ENCODE measurements at regions not wholly inside any gene's neighbourhood (a gene's known extent, or its start where the extent isn't known, plus 50 kb on each side); places are given as distances from the start of the nearest gene placed in this dataset.

DNA sequence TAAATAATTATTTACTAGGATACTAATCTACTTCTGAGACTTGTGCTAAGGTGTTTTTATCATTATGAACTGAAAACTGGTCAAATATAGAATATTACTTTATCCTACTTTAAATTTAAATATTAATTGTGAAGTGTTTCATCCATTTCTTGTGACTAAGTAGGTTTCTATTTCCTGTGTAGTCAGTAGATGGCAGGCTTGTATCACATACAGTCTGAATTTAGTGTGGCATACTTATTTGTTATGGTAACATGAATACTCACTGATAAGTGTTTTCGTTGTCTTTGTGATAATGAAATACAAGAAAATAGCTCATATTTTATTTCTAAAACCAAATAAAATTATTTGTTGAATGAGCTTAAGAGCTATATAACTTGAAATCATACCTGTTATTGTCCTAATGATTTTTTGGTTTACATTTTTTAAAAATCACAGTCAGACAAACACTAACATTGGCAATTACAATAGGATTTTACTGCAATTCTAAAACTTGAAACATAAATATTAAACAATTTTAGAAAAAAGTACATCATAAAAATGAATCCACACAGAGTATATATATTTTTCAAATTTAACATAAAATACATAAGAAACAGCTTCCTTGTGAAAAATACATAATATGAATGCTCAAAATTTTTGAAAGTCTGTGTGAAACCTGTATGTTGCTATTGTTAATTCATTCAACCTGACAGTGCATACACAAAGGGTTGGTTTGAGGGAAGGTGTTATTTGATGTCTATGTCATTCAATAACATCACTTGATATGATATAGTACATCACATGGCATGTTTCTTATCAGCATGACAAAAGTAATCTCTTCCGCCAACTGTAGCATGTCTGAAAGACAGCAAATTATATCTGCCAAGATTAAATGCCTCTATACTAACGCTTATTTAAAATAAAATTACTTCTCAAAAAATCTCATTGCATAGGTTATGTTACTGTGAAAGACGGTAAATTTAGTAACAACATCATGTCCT is 904.8 kb upstream of the PCDH20 start:
- DNase-seq (ENCODE audit: insufficient read length, low spot score) (peak; percentile 6), FAIRE-seq (no peak)

DNA sequence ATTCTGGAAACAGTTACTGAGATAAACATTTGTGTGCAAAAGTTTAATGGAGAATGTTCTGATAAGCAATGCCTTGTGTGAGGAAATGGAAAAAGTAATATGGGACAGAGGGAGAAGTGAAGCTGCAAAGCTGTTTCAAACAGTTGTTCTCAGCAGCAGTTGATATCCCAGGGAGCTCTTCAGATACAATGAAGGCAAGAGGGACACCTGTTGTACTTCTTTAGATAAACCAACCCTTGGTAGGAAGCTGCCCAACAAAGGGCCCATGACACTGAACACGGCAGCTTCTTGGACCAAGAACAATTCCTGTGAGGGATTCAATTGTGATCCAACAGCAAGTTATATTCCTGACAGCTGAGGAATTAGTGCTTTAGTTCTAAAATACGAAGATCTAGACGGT is 894.3 kb upstream of the PCDH20 start:
- DNase-seq (ENCODE audit: insufficient read length, low spot score) (no peak), FAIRE-seq (no peak)

DNA sequence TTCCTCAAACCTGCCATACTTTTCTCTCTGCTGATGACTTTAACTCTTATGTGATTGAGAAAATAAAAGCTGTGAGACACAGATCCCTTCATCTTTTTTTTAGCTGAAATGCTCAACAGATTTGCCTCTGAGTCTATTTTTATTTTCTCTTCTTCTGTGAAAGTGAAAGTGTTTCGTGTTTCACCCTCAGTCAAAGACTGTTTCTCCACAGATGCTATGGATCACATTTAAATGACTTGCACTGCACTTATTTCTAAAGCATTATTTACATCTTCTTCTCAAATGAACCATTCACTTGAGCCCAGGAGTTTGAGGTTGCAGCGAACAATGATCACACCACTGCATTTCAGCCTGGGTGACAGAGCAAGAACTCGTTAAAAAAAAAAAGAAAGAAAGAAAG is 890.1 kb upstream of the PCDH20 start:
- DNase-seq (ENCODE audit: insufficient read length, low spot score) (no peak), FAIRE-seq (no peak)

DNA sequence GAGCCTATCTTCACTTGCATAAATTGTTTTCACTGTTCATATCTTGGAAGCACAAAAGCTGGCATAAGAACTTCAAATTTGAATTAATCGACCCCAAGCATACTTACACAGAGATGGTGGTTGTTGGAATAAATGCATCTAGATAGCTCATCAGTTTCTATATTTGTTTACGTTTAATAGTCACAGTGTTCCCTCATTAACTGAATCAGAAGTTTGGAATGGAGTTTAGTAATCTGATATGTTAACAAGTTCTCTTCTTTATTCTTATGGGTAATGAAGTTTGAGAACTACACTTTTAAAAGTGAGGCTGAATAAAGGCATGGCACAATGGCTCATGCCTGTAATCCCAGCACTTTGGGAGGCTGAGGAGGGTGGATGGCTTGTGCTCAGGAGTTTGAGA is 886.7 kb upstream of the PCDH20 start:
- FAIRE-seq (no peak), DNase-seq (ENCODE audit: insufficient read length, low spot score) (no peak)

DNA sequence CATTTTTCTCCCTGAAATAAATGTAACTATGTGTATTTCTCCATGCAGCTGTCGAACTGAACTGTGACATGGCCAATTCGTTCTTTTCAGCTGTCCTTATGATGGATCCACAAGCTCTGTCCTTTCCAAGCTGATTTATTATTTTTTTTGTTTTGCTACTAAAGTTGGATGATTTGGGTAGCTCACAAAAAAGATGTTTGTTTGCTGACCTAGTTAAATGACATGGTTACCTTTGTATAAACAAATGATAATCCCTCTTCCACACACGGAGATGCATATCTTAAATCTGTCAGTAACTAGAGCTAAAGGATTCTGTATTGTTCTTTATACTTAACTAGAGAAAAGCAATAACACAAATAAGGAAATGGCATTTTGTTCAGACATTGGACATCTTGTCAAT is 884.3 kb upstream of the PCDH20 start:
- DNase-seq (ENCODE audit: insufficient read length, low spot score) = no peak

DNA sequence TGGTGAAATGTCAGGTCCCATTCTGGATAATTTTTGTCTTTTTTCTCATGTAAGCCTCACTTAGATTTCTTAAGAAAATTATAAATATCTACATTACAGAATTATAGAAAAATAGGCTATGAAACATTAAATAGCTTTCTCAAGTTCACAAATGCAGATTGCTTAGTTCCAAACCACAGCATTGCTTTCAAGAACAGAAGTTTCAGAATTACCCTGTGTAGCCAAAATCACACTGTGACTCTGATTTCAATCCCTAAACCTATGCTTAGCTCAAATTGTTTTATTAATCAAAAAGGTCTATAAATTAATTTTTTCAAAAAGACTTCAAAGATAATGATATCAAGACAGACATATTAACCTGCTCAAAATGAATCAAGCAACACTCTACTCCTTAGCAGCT is 881.2 kb upstream of the PCDH20 start:
- DNase-seq (ENCODE audit: insufficient read length, low spot score) = no peak
- no peak for FAIRE-seq

More for the DNA sequence above, 884.3 kb upstream of the PCDH20 start:
- no peak for FAIRE-seq

DNA sequence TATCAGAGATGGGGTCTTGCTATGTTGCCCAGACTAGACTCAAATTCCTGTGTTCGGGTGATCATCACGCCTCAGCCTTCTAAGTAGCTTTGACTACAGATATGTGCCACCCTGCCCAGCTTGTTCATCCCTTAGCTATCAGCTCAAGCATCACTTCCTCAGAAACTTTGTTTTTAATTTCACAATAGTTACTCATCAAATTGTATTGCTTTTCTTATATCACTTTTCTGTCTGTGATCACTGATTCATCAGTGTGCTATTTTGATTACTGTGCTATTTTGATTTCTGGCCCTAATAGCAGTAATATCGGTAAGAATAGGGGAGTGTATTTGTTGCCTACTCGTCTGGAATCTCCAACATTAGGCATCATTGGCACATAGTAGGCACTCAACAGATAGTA is 878.6 kb upstream of the PCDH20 start:
- DNase-seq (ENCODE audit: insufficient read length, low spot score) (no peak), FAIRE-seq (no peak)

DNA sequence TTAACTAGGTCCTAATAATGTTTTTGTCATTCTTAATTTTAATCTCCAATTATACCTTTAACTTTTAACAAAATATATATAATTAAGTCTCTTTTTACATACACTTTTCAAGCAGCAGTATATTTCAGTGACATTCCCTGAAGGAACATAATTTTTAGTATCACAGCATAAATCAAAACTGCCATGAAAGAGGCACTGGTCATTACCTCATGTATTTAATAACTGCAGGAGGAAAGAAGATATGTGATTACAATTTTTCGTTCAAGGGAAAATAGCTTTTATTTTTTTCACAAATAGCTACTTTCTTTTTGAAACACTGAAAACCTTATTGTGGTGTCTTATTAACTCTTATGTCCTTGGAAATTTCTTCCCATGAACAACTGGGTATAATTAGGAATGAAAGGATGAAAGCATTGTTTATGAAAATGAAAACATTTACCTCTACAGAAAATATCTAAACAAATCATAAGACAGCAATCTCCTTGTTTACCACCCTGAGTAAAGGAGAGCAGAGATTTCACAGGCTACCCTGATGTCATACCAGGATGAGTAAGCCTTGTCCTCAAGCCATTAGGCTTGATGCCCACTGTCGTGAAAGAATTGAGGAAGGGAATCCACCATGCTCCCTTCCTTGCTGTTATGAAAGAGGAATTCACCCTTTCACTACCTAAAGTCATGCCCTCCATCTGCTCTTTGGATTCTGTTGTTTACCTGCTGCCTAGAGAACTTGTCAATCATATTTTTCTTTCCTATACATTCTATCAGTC is 877.2 kb upstream of the PCDH20 start:
- DNase-seq (ENCODE audit: insufficient read length, low spot score) (peak; percentile 8), FAIRE-seq (no peak)

DNA sequence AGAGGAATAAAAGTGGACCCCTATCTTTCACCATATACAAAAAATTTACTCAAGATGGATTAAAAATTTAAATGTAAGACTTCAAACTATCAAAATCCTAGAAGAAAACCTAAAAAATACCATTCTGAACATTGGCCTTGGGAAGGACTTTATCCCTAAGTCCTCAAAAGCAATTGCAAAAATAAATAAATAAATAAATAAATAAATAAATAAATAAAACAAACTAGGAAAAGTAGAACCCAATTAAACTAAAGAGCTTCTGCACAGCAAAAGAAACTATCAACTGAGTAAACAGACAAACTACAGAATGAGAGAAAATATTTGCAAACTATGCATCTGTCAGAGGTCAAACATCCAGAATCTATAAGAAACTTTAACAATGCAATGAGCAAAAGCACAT is 874.9 kb upstream of the PCDH20 start:
- FAIRE-seq (no peak), DNase-seq (ENCODE audit: insufficient read length, low spot score) (no peak)

DNA sequence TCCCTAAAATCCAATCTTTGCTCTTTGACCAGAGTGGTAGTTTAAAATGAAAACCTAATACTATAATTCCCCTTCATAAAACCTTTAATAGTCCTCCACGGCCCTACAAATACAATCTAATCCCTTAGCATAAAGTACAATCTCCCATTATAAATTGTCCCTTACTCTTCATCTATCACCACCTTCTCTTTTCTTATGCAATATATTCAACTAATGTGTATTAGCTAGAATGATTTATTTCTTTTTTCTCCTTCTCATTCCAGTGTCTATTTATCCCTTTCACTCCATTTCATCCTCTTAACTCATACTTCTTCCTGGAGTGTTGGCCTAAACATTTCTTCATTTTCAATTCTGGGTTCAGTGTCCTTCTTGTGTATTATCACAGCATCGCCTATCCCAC is 872.1 kb upstream of the PCDH20 start:
- FAIRE-seq = no peak
- DNase-seq (ENCODE audit: insufficient read length, low spot score) = no peak

DNA sequence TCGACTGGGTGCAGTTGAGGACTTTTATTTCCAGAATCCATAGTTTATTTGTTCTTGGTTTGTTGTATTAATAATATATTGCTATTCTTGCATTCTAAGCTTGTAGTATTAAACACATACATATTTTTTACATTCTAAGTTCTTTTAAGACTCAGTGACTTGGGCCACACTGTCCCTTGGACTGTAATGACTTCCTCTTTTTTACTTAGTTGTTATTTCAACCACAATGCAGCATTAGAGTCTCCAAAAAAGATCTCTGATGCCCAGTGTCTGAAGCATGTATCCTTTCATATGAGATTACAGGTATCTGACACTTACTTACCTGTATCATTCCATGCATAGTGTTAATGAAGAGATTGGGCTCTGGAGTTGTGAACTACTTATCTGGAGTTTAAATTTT is 864.9 kb upstream of the PCDH20 start:
- FAIRE-seq (no peak), DNase-seq (ENCODE audit: insufficient read length, low spot score) (no peak)

DNA sequence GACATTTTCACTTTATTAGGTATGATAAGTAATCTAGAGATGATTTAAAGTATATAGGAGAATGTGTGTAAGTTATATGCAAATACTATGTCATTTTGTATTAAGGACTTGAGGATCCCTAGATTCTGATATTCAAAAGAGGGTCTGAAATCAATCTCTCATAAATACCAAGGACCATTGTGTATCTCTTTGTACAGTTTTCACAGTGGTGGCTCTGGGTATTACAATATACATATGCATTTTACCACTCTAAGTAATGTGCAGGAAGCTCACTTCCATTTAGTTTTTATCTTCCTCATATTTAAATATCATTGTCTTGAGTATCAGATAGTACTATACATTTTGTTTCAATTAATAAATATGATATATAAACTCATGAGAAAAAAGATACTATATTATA is 862.6 kb upstream of the PCDH20 start:
- FAIRE-seq (no peak), DNase-seq (ENCODE audit: insufficient read length, low spot score) (no peak)

DNA sequence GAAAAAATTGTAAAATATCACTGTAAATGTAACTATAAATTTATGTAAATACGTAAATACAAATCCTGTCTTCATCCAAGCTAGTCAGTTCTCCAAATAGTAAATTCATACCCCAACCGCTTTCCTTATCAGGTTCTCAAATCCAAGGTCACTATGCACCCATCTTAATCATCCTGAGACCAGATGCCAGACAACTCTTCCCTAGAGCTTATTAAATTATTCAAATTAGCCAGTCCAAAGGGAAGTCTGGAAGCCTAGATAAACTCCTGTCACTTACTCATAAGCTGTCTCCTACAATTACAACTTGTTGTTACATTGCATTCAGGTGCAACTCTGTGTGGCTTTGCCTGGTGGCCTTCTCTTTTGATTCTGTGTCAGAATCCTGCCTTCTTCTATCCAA is 836.1 kb upstream of the PCDH20 start:
- FAIRE-seq = no peak

DNA sequence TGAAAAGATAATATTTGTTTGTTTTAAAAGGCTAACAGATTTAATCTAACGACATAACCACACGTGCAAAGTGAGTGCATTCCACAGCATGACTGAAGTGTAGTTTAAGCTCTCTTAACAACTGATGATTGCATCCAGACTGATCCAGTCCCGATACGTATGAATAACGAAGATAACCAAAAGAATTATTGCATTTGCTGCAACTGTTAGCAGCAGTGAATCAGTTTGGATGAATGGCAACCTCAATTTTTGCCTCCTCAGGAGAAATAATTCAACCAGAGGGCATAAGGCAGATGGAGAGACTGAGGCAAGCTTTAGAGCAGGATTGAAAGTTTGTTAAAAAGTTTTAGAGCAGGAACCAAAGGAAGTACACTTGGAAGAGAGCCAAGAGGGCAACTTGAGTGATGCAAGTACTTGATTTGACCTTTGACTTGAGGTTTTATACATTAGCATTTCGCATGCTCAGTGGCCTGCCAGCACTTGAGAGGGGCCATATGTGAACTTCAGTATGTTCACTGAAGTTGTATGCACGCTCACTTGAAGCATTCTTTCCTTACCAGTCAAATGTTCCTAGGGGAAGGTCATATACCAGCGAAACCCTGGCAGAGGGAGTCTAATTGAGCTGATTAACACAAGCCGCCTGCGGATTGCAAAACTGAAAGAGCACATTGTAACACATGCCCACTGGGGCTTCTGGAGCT is 835.0 kb upstream of the PCDH20 start:
- no peak for FAIRE-seq
- DNase-seq (ENCODE audit: insufficient read length, low spot score) = peak; percentile 0

More for the DNA sequence above, 836.1 kb upstream of the PCDH20 start:
- no peak for DNase-seq (ENCODE audit: insufficient read length, low spot score)

DNA sequence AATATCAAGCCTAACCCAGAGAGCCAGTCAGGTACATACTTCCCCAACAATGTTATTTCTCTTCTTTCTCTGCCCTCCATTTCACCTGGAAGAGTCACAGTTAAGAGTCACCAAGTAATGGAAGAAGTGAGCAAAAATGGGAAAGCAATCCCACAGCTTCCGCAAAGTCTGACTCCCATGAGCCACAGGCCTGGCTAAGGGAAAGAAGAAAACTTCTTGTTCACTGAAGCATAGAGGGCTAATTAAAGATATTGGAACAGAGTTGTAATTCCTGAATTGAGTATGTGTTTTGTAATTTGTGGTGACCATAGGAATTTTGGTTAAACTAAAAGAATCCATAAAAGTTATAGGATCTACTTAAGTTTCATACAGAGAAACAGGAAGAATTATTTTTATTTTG is 830.9 kb upstream of the PCDH20 start:
- DNase-seq (ENCODE audit: insufficient read length, low spot score) (no peak), FAIRE-seq (no peak)

DNA sequence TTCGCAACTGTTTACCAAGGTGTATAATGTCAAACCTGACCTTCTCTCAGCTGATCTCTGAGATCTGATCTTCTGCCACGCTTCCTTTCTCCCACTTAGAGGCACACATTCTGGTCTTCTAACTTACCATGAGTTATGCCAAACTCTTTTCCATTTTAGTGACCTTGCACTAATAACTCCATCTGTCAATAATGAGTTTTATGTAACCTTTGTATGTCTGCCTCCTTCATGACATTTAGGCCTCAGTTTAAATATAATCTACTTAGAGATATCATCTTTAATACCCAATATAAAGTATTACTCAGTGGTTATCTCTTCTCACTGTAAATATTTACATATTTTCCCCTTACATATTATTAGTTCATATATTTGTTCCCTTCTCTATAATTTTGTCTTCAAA is 827.5 kb upstream of the PCDH20 start:
- DNase-seq (ENCODE audit: insufficient read length, low spot score) (no peak), FAIRE-seq (no peak)

DNA sequence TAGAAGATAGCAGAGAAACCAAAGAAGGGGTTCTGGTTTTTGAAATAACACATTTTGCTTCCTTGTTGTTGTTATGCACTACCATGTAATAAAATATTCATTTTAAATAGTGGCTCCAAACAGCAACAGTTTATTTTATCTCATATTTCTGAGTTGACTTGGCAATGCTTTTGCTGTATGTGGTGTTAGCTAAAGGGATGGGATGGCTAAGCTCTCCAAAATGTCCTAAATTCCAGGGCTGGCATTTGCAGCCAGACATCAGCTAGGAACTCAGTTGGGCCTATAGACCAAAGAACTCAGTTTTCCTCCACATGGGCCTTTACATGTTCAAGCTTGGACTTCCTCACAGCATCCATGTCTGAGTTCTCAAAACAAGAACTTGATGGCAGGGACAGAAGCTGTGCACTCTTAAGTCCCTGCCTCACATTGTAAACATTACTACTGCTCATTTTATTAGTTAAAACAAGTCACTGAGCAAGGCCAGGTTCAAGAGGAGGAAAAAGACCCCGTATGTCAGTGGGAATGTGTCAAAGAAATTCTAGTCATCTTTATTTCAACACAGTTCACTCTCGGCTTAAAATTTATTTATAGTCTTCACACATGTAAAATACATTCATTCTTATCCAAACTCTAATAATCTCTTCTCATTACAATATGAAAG is 819.3 kb upstream of the PCDH20 start:
- FAIRE-seq = no peak
- no peak for DNase-seq (ENCODE audit: insufficient read length, low spot score)

DNA sequence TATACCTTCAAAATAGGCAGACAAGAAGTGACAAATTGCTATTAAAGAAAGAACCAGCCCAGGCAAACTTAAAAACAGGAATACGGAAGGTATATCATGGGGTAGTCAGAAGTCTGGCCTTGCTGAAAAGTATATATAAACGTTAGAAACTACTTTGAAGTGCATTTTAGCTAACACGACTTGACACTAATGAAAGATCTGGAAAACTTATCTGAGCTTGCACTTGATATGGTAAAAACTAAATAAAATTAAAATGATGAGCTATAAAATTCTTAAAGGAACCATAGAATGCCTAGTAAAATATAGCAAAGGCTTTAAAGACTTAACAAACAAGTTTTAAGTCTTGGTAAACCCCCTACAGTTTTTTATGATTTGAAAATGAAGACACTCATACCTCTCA is 795.3 kb upstream of the PCDH20 start:
- DNase-seq (ENCODE audit: insufficient read length, low spot score) = no peak
- FAIRE-seq = no peak

DNA sequence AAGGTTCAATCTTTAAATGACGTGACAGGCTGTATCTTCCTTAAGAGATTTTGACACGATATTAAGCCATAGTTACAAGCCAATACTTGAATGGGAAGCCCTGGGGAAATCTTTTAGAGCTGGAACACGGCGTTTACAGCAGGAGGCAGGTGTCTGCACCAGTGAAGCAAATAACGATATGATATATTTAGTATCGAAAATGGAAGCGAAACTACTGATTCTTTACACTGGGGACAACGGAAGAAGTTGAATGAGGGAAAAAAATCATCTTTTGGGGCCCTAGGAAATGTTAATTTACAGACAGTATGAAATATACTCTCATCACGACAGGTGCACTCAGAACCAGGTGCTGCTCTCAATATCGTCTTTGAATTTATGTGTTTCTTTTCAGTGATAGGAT is 793.9 kb upstream of the PCDH20 start:
- FAIRE-seq (no peak), DNase-seq (ENCODE audit: insufficient read length, low spot score) (no peak)

DNA sequence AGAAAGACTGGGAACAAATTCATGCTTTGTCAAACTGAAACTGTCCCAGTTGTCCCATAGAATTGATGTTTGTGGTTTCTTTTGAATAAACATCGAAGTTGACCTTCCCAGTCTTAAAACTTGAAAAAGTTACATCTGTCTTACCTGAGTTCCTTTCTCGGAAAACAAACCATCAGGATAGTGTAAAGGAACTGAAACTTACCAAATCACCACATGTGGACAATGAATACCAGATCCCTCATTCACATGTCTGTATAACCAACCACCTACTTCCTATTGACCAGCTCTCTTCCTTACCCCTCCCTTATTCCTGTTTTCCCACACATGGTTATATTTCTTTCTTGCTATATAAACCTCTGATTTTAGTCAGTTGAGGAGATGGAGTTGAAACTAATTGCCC is 791.7 kb upstream of the PCDH20 start:
- FAIRE-seq = no peak
- no peak for DNase-seq (ENCODE audit: insufficient read length, low spot score)

DNA sequence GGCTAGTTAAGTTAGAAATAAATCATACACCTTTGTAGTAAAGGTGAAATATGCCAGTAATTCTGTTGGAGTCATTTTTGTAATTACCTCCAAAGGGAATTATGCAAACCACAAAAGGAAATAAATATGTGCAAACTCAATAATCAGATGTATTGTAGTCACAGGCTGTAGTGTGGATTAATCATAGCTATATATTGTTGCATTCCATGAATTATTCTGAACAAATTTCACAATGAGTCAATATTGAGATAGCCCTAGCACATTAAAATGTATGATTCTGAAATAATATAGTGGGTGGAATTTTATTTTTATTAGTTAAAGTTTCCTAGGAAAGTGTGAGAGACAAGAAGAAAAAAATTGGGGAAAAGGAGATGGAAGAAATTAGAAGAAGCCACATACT is 790.5 kb upstream of the PCDH20 start:
- FAIRE-seq (no peak), DNase-seq (ENCODE audit: insufficient read length, low spot score) (no peak)

Measured in HTR-8/SVneo (cell line).